Activated T-cell treated with anti-CD3 and anti-CD28 coated beads, Interleukin-2, amount 50 U/mL, for 72 hours (primary cell): ENCODE measurements at regions not wholly inside any gene's neighbourhood (a gene's known extent, or its start where the extent isn't known, plus 50 kb on each side); places are given as distances from the start of the nearest gene placed in this dataset.
"Not testable (repeated sequence)": the region's sequence is repeated elsewhere in the genome, so short reads cannot be mapped to it uniquely, and the experiment has no call there.

Source experiments
- ATAC-seq, 2 donors: fragments of 150-1000 bp; cut with Tn5 transposase; replicated peaks in 1 of 2; 2 replicates each; pipeline ENCODE4 v1.10.0; 2021; ENCODE audit warnings: moderate library complexity in 2 of 2, mild to moderate bottlenecking in 1 of 2
- DNase-seq, 2 donors: peaks; one replicate each; pipeline ENCODE4 v3.0.0; 2021 to 2022; ENCODE audit warnings: mixed read lengths in 1 of 2
- H3K27ac Mint-ChIP-seq: one replicate; pipeline ENCODE4 v1.8.0; 2022; ENCODE audit warnings: mild to moderate bottlenecking, moderate library complexity, mixed read lengths
- H3K27me3 Mint-ChIP-seq: one replicate; pipeline ENCODE4 v1.8.0; 2022; ENCODE audit warnings: low read depth, mixed read lengths
- H3K36me3 Mint-ChIP-seq, 2 donors: one replicate each; pipeline ENCODE4 v1.8.0; 2022; ENCODE audit warnings: mixed read lengths in 2 of 2, mild to moderate bottlenecking in 1 of 2; ENCODE audit not compliant: insufficient read depth in 2 of 2
- H3K4me1 Mint-ChIP-seq: one replicate; pipeline ENCODE4 v1.8.0; 2022; ENCODE audit warnings: low read depth, mixed read lengths
- H3K4me3 Mint-ChIP-seq, 2 donors: one replicate each; pipeline ENCODE4 v1.8.0; 2022; ENCODE audit warnings: mild to moderate bottlenecking in 2 of 2, mixed read lengths in 2 of 2, moderate library complexity in 2 of 2
- H3K9me3 Mint-ChIP-seq, 2 donors: one replicate each; pipeline ENCODE4 v1.8.0; 2022; ENCODE audit warnings: mixed read lengths in 2 of 2

DNA sequence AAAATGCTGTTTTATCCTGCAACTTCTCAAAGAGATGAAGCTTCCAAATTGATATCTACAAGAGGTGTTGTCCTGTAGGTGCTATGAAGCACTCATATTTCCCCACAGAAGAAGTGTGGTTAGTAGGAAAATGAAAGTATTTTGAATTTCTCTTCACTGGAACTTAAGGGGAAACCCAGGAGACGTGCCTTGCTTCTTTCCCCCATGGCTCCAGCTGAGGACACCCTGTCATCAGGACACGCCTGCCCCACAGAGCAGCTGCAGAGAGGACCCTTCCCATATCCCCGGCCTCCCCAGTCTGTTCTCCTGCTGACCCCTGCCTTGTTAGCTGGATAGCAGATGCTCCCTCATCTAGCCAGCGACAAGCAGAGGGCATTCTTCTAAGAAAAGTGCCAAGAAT lies 371.3 kb downstream of the COG6 start:
- DNase-seq (peak; percentile 35 to 73), ATAC-seq (peak; percentile 53 to 65)
- peak overlapping the region; percentile 91 for H3K27ac Mint-ChIP-seq
- H3K4me3 Mint-ChIP-seq: peak overlapping the region; percentile 76 to 87
- peaks cover 5 to 8% of the 10 kb centered on the region in 2 donors for H3K36me3 Mint-ChIP-seq
- peaks cover 0 to 2% of the 10 kb centered on the region in 2 donors for H3K9me3 Mint-ChIP-seq
- H3K4me1 Mint-ChIP-seq: peaks cover 52% of the 10 kb centered on the region
- peaks cover 7% of the 10 kb centered on the region for H3K27me3 Mint-ChIP-seq

DNA sequence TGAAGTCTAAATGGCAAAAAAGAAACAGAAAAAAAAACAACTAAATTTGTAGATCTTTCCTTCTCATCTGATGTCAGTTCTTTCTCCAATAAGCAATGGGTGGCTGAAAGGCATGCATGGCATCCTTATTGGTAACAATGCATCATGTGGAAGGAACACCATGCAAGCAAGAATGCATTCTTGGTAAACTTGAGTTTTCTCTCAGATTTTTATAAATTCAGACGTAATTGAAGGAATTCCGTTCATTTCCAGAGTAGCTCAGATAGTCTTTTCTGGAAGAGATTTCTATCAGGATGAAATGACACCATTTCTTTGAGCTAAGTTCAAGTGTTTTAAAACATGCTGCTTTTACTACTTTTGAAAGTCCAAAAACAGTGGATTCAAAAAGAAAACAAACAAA lies 373.0 kb downstream of the COG6 start:
- no peak overlapping the region for H3K27ac Mint-ChIP-seq
- no peak for DNase-seq
- H3K27me3 Mint-ChIP-seq: peaks cover 7% of the 10 kb centered on the region
- no peak for ATAC-seq
- peaks cover 0 to 2% of the 10 kb centered on the region in 2 donors for H3K9me3 Mint-ChIP-seq
- peak overlapping the region in 1 of 2 donors; percentile 27 for H3K4me3 Mint-ChIP-seq
- H3K36me3 Mint-ChIP-seq: peaks cover 5 to 8% of the 10 kb centered on the region in 2 donors
- peaks cover 52% of the 10 kb centered on the region for H3K4me1 Mint-ChIP-seq

DNA sequence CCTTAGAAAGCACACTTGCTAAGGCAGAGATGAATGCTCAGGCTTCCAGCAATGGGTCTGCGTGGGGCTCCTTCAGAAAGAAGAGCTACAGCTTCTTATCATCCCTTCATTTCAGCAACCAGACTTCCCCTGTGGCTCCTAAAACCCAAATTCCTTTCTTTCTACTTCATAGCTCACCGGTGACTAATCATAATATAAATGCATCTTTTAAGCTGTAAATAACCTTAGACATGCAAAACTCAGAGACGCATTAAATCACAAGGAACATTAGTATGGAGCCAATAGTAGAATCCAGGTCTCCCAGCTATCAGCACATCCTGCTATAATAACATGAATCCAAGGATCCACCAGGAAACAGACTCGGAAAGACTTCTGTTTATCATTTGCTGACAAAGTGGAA lies 375.6 kb downstream of the COG6 start:
- DNase-seq (no peak), ATAC-seq (no peak)
- Mint-ChIP-seq H3K36me3 (peaks cover 5 to 8% of the 10 kb centered on the region in 2 donors), H3K27me3 (peaks cover 7% of the 10 kb centered on the region), H3K4me1 (peaks cover 27% of the 10 kb centered on the region), H3K9me3 (peaks cover 0 to 2% of the 10 kb centered on the region in 2 donors), H3K27ac (no peak overlapping the region), H3K4me3 (no peak overlapping the region)

DNA sequence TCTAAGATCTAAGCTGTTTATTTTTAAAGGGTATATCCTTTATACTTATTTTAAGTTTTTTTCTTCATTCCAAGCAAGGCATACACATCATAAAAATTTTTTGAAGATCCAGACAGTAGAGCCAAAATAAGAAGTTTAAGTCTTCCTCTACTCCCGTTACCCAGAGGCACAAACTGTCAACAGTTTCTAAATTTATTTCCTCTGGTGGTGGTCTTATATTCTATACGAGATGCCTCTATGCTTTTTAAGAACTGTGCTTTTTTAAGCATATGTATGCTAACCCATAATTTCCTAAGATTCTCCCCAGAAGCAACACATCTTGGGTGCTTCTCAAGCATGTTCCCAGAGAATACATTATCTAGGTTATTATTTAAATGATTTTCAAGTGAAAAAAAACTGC lies 383.6 kb downstream of the COG6 start:
- Mint-ChIP-seq H3K27me3 (peaks cover 14% of the 10 kb centered on the region), H3K9me3 (peaks cover 0 to 2% of the 10 kb centered on the region in 2 donors), H3K27ac (no peak overlapping the region), H3K4me1 (no peaks in the 10 kb centered on the region), H3K36me3 (peaks cover 0 to 3% of the 10 kb centered on the region in 2 donors), H3K4me3 (no peak overlapping the region)
- no peak for DNase-seq
- no peak for ATAC-seq

DNA sequence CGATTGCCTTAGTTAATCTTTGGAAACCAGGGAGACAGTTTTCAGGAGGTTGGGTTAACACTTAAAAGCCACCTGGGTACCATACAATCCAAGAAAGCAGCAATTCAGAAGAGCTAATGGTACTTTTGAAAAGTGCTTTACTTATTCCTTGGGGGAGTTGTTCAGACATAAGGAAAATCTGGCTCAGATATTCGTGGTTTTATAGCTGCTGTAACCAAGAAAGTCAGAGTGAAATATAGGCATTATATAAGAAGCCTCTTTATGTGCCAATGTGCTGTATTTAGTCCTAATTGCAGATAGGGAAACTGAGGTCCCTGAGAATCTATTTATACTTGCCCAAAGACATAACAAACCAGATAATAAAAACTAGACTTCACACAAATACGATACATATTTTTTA lies 387.5 kb downstream of the COG6 start:
- Mint-ChIP-seq H3K27me3 (peaks cover 20% of the 10 kb centered on the region), H3K9me3 (no peaks in the 10 kb centered on the region), H3K36me3 (peaks cover 0 to 3% of the 10 kb centered on the region in 2 donors), H3K4me1 (peaks cover 6% of the 10 kb centered on the region), H3K4me3 (no peak overlapping the region), H3K27ac (no peak overlapping the region)
- DNase-seq (no peak), ATAC-seq (no peak)

DNA sequence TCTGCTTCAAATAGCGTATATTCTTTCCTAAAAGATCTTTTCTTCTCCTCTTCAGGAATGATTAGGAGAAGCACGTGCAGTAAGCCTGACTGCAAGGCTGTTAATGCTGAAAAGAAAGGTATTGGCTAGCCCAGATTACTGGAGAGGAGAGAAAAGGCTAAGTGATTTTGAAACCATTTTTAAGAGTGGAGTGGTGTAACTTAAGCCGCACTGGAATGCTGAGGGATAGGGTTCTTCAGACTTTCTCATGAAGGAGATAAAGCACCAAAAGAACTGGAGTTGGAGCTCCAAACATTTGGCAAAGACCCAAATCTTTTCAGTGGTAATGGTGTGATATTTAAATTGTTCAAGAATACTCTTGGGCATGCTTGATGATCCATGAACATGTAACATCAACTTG lies 388.3 kb downstream of the COG6 start:
- no peak for DNase-seq
- no peak for ATAC-seq
- H3K27me3 Mint-ChIP-seq: peaks cover 12% of the 10 kb centered on the region

DNA sequence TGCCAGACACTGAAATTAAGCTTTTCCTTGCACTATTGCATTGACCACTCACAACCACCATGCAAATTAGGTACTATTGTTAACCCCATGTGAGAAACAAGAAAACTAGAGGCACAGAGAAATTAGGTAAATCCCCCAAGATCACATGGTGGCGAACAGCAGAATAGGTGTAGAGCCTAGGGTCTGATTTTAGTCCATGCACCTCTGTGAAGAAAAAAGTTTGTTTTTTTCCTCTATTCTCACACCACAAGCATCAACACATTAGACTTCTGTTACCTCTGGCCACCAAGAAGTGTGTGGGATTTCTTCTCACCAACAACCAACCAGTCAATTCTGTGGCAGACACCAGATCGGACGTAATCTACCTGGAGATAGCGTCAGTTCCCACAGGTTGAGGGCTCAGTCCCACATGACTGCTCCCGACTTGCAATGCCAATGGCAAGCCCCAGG lies 391.9 kb downstream of the COG6 start:
- no peaks in the 10 kb centered on the region for H3K36me3 Mint-ChIP-seq
- ATAC-seq (no peak), DNase-seq (no peak)
- no peak overlapping the region for H3K4me3 Mint-ChIP-seq
- H3K9me3 Mint-ChIP-seq: no peaks in the 10 kb centered on the region
- H3K4me1 Mint-ChIP-seq: peaks cover 6% of the 10 kb centered on the region
- no peak overlapping the region for H3K27ac Mint-ChIP-seq
- peaks cover 12% of the 10 kb centered on the region for H3K27me3 Mint-ChIP-seq

More for the DNA sequence above, 388.3 kb downstream of the COG6 start:
- Mint-ChIP-seq H3K4me3 (no peak overlapping the region), H3K9me3 (no peaks in the 10 kb centered on the region), H3K27ac (no peak overlapping the region), H3K36me3 (no peaks in the 10 kb centered on the region), H3K4me1 (peaks cover 6% of the 10 kb centered on the region)

DNA sequence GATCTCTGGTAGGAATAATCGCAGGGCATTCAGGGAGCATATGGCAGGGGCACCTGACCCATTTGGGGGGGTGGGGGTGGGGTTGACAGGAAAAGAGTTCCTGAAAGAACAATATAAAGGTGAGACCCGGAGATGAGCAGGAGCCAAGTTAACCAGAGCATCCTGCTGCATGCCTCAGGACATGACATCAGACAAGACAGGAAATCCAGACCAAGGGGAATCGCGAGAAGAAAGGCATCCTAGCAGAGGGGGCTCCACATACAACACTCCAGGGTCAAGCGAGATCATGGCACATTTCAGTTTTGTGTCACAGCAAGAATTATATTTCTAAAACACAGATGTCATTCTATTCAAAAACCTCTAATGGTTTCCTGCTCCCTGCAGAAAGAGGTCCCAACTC lies 393.1 kb downstream of the COG6 start:
- H3K36me3 Mint-ChIP-seq: no peaks in the 10 kb centered on the region
- peaks cover 6% of the 10 kb centered on the region for H3K4me1 Mint-ChIP-seq
- H3K27me3 Mint-ChIP-seq: peaks cover 12% of the 10 kb centered on the region
- H3K4me3 Mint-ChIP-seq: no peak overlapping the region
- no peak overlapping the region for H3K27ac Mint-ChIP-seq
- ATAC-seq (no peak), DNase-seq (no peak)
- no peaks in the 10 kb centered on the region for H3K9me3 Mint-ChIP-seq

DNA sequence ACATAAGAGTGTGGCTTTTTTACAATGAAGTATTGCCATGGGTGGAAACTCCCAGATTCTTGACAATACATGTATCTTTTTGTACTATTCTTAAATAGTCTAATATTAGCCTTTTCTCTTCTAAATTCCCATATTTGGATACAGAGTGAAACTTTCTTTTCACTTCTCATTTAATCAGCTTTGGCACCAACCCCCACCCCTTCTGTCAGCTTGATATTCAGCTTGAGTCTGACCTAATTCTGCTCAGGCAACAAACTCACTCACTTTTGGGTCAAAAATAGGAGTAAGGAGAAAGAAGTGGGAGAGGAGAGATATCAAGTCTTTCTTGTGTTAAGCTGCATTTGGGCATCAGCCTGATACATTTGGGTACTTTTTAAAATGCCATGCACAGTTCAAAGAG lies 397.5 kb downstream of the COG6 start:
- H3K9me3 Mint-ChIP-seq: peaks cover 0 to 3% of the 10 kb centered on the region in 2 donors
- ATAC-seq (no peak), DNase-seq (no peak)
- no peaks in the 10 kb centered on the region for H3K36me3 Mint-ChIP-seq
- H3K27me3 Mint-ChIP-seq: no peaks in the 10 kb centered on the region
- H3K27ac Mint-ChIP-seq: no peak overlapping the region
- H3K4me3 Mint-ChIP-seq: no peak overlapping the region
- no peaks in the 10 kb centered on the region for H3K4me1 Mint-ChIP-seq

DNA sequence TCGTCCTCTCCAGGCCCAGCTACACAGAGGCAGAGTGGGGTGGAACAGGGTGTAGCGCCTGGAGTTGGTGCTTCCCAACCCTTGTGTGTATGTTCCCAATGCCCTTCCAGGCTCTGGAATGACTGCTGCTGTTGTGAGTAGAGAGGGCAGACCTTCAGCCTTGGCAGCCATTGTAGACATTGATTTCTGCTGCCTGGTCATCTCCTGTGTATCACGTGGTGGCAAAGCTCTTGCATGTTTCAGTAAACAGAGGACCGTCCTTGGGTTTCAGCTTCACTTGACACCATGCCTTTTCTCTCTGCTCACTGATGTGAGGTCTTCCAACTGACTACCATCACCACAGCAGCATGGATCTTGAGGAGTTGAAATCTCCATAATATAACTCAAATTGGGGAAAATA lies 397.9 kb downstream of the COG6 start:
- H3K9me3 Mint-ChIP-seq: peaks cover under 1 to 3% of the 10 kb centered on the region in 2 donors

DNA sequence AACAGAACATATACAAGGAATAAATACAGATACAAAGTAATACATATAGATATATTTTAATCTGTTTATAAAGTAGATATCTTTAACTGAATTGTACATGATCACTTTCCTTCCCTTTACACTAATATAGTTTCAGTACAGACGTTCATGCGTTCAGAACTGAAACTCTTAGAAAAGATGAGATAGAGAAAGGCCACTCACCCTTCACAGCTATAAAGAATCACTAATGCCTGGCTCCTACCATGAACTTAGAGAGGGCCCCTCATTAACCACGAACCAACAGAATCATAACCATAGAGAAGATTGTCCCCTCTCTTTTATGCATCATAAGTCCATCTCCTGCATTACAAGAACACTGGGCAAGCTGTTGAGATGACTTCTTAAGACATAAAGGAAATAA lies 399.0 kb downstream of the COG6 start:
- H3K9me3 Mint-ChIP-seq, ATAC-seq, DNase-seq, H3K4me3 Mint-ChIP-seq, H3K27ac Mint-ChIP-seq, H3K36me3 Mint-ChIP-seq, H3K27me3 Mint-ChIP-seq: not testable (repeated sequence)
- H3K4me1 Mint-ChIP-seq: peaks cover 11% of the 10 kb centered on the region

More for the DNA sequence above, 397.9 kb downstream of the COG6 start:
- no peak overlapping the region for H3K4me3 Mint-ChIP-seq
- no peak for ATAC-seq
- DNase-seq: no peak
- H3K27me3 Mint-ChIP-seq: no peaks in the 10 kb centered on the region
- H3K27ac Mint-ChIP-seq: no peak overlapping the region
- H3K36me3 Mint-ChIP-seq: no peaks in the 10 kb centered on the region
- peaks cover 1% of the 10 kb centered on the region for H3K4me1 Mint-ChIP-seq

DNA sequence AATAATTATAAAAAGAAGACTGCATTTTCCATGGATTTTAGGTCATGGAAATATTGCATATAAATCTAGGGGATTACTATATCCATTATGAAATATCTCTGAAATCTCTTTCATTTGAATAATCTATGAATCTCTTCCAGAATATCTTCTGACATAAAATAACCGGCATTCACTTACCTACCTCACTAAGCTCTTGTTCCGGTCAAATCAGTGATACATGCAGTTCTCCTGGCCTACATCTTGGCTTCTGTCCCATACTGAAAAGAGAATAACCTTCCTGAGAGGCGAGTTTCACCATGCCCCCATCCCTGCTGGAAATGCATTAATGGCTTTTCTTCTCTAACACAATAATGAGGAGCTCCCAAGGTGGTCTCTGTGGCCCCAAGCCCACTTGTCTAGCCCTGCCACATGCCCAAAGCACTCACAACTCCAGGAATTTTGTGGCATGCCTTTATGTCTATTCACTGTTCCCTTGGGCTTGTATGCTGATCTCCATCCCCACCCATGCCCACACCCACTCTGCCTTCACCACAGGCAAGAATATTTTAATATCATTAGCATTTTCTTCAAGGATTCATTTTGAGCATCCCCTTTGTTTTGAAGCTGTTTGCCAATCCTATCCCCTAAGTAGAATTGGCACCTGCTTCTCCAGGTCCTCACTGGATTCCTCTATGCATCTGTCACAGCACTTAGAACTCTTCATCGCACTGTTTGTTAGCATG lies 401.6 kb downstream of the COG6 start:
- ATAC-seq (no peak), DNase-seq (no peak)
- H3K27ac Mint-ChIP-seq: no peak overlapping the region

DNA sequence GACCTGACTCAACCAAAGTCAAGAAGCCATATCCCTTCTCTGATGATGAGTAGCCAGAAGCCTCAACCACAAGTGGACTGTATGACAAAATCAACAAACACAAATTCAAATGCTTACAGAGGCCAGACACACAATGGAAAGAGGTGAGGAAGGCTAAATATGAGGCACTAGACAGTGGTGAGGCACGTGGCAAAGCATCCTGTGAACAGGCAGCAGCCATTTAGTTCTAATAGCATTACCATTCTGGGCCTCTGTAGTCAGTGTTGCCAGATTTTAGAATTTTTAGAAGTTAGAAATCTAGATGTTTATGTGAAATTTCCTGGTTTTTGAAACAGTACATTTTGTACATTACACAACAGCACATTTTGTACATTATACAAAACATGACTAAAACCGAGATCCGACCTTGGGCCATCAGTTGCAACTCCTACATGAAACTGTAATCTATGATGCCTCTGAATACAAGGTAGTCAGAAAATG lies 403.3 kb downstream of the COG6 start:
- Mint-ChIP-seq H3K4me3 (peak overlapping the region; percentile 4 to 58), H3K27ac (peak overlapping the region; percentile 16), H3K27me3 (no peaks in the 10 kb centered on the region), H3K4me1 (peaks cover 37% of the 10 kb centered on the region), H3K9me3 (peaks cover 1 to 3% of the 10 kb centered on the region in 2 donors), H3K36me3 (no peaks in the 10 kb centered on the region)
- peak in 1 of 2 donors; percentile 15 for DNase-seq
- peak; percentile 61 to 71 for ATAC-seq

More for the DNA sequence above, 401.6 kb downstream of the COG6 start:
- Mint-ChIP-seq H3K36me3 (no peaks in the 10 kb centered on the region), H3K9me3 (peaks cover 1 to 3% of the 10 kb centered on the region in 2 donors), H3K4me1 (peaks cover 28% of the 10 kb centered on the region), H3K4me3 (no peak overlapping the region), H3K27me3 (no peaks in the 10 kb centered on the region)
